ENCODE measurements at regions not wholly inside any gene's neighbourhood (a gene's known extent, or its start where the extent isn't known, plus 50 kb on each side); places are given as distances from the start of the nearest gene placed in this dataset.

GRCh38 chr2:180208841-180209240, 201.7 kb upstream of the CWC22 start:
- DNase-seq (ENCODE audit: low read depth), result peak; percentile 32

GRCh38 chr2:180205621-180206235, 198.6 kb upstream of the CWC22 start:
- no peak for DNase-seq (ENCODE audit: low read depth)

GRCh38 chr2:180203972-180204371, 196.9 kb upstream of the CWC22 start:
- peak; percentile 65 for DNase-seq (ENCODE audit: low read depth)

GRCh38 chr2:180202467-180202951, 195.4 kb upstream of the CWC22 start:
- no peak for DNase-seq (ENCODE audit: low read depth)

GRCh38 chr2:180196419-180196977, 189.4 kb upstream of the CWC22 start:
- DNase-seq (ENCODE audit: low read depth), result no peak

GRCh38 chr2:180195847-180196246, 188.8 kb upstream of the CWC22 start:
- DNase-seq (ENCODE audit: low read depth), result no peak

GRCh38 chr2:180191432-180192124, 184.5 kb upstream of the CWC22 start:
- DNase-seq (ENCODE audit: low read depth), result no peak

- DNase-seq (ENCODE audit: low read depth), result no peak
These were observed 183.8 kb upstream of the CWC22 start for GRCh38 chr2:180190851-180191250.

- no peak for DNase-seq (ENCODE audit: low read depth)
These were observed 180.5 kb upstream of the CWC22 start for GRCh38 chr2:180187611-180188010.

GRCh38 chr2:180184506-180184905, 177.4 kb upstream of the CWC22 start:
- peak; percentile 42 for DNase-seq (ENCODE audit: low read depth)

- no peak for DNase-seq (ENCODE audit: low read depth)
These were observed 173.4 kb upstream of the CWC22 start for GRCh38 chr2:180180511-180180910.

GRCh38 chr2:180177534-180177933, 170.4 kb upstream of the CWC22 start:
- DNase-seq (ENCODE audit: low read depth), result no peak

GRCh38 chr2:180175736-180176135, 168.6 kb upstream of the CWC22 start:
- no peak for DNase-seq (ENCODE audit: low read depth)

GRCh38 chr2:180174580-180174979, 167.5 kb upstream of the CWC22 start:
- DNase-seq (ENCODE audit: low read depth), result no peak

- DNase-seq (ENCODE audit: low read depth), result no peak
These were observed 162.4 kb upstream of the CWC22 start for GRCh38 chr2:180169474-180169873.

GRCh38 chr2:180161415-180161814, 154.3 kb upstream of the CWC22 start:
- DNase-seq (ENCODE audit: low read depth), result no peak

GRCh38 chr2:180159921-180160320, 152.8 kb upstream of the CWC22 start:
- DNase-seq (ENCODE audit: low read depth), result no peak

- DNase-seq (ENCODE audit: low read depth), result no peak
These were observed 151.9 kb upstream of the CWC22 start for GRCh38 chr2:180158961-180159360.

GRCh38 chr2:180156651-180157050, 149.6 kb upstream of the CWC22 start:
- DNase-seq (ENCODE audit: low read depth), result no peak

- DNase-seq (ENCODE audit: low read depth), result no peak
These were observed 143.5 kb upstream of the CWC22 start for GRCh38 chr2:180150606-180151005.

- no peak for DNase-seq (ENCODE audit: low read depth)
These were observed 139.4 kb upstream of the CWC22 start for GRCh38 chr2:180146541-180146940.

- DNase-seq (ENCODE audit: low read depth), result no peak
These were observed 139.0 kb upstream of the CWC22 start for GRCh38 chr2:180146114-180146513.

GRCh38 chr2:180145163-180145562, 138.1 kb upstream of the CWC22 start:
- no peak for DNase-seq (ENCODE audit: low read depth)
